ENCODE measurements at regions not wholly inside any gene's neighbourhood (a gene's known extent, or its start where the extent isn't known, plus 50 kb on each side); places are given as distances from the start of the nearest gene placed in this dataset.

- dilution Hi-C loops (cut with MboI; ENCODE audit: extremely low pct_ligation_motif_present, low sequenced_read_pairs), result no loop called here
- H3K4me1 ChIP-seq (ENCODE audit: control insufficient read depth, extremely low read depth, insufficient read depth, low read length), result no peaks in the 10 kb centered on the region
- H3K27ac ChIP-seq (ENCODE audit: control insufficient read depth, insufficient read depth, low read length), result no peak overlapping the region
- no peak overlapping the region for H3K4me2 ChIP-seq (ENCODE audit: control insufficient read depth, extremely low read depth, insufficient read depth, low read depth, low read length)
- H3K27me3 ChIP-seq (ENCODE audit: control insufficient read depth, extremely low read depth, insufficient read depth, low read length), result no peaks in the 10 kb centered on the region
- DNase-seq (ENCODE audit: low read depth, low spot score), result no peak
- no peaks in the 10 kb centered on the region for H4K20me1 ChIP-seq (ENCODE audit: control insufficient read depth, extremely low read depth, insufficient read depth, low read length)
- H3K79me2 ChIP-seq (ENCODE audit: control insufficient read depth, insufficient read depth, low read length), result no peaks in the 10 kb centered on the region
- no peak overlapping the region for H3K9ac ChIP-seq (ENCODE audit: control insufficient read depth, extremely low read depth, insufficient read depth, low read length)
- no peak overlapping the region for H3K4me3 ChIP-seq (ENCODE audit: control insufficient read depth in 2 of 3, extremely low read depth in 1 of 3, insufficient read depth in 2 of 3, low read depth in 1 of 3, low read length in 3 of 3)
- no peak for FAIRE-seq
- no peak for TF ChIP-seq EZH2 (IDR thresholded peaks at IDR 0.05; ENCODE audit: low read length)
- TF ChIP-seq, protein P1, sequence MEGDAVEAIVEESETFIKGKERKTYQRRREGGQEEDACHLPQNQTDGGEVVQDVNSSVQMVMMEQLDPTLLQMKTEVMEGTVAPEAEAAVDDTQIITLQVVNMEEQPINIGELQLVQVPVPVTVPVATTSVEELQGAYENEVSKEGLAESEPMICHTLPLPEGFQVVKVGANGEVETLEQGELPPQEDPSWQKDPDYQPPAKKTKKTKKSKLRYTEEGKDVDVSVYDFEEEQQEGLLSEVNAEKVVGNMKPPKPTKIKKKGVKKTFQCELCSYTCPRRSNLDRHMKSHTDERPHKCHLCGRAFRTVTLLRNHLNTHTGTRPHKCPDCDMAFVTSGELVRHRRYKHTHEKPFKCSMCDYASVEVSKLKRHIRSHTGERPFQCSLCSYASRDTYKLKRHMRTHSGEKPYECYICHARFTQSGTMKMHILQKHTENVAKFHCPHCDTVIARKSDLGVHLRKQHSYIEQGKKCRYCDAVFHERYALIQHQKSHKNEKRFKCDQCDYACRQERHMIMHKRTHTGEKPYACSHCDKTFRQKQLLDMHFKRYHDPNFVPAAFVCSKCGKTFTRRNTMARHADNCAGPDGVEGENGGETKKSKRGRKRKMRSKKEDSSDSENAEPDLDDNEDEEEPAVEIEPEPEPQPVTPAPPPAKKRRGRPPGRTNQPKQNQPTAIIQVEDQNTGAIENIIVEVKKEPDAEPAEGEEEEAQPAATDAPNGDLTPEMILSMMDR (optimal IDR thresholded peaks at IDR 0.05 in 1 of 3, IDR thresholded peaks at IDR 0.05 in 1 of 3, conservative IDR thresholded peaks at IDR 0.05 in 1 of 3; ENCODE audit: extremely low read depth in 1 of 3, insufficient read depth in 2 of 3, low read length in 3 of 3), result no peak
- H3K9me3 ChIP-seq (ENCODE audit: control insufficient read depth, low read depth, low read length), result no peaks in the 10 kb centered on the region
- H2AFZ ChIP-seq (ENCODE audit: control insufficient read depth, low read length), result no peak overlapping the region
- H3K9me1 ChIP-seq (ENCODE audit: control insufficient read depth, extremely low read depth, insufficient read depth, low read length), result no peaks in the 10 kb centered on the region
- no peaks in the 10 kb centered on the region for H3K36me3 ChIP-seq (ENCODE audit: control insufficient read depth in 2 of 2, extremely low read depth in 1 of 2, insufficient read depth in 2 of 2, low read length in 2 of 2)
Observed at GRCh38 chr9:27732494-27732893, 159.2 kb upstream of the C9orf72 start.

DNA sequence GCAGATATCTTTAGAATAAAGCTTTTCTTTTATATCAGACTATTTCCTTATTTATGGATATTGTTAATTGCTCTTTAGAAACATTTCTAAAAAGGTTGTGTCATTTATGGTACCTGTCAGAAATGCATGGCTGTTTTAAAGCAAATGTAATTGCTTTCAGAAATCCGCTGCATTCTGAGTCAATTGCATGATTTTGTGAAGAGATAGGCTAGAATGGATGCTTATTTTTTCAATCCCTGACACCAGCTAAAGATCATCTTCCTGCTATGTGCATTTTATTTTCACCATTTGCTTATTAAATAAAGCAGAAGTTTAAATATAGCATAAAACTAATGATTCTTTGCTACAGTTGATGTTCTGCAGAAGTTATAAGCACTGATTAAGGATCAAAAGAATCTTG lies 170.2 kb upstream of the C9orf72 start:
- TF ChIP-seq, protein P1 (optimal IDR thresholded peaks at IDR 0.05 in 1 of 3, IDR thresholded peaks at IDR 0.05 in 1 of 3, conservative IDR thresholded peaks at IDR 0.05 in 1 of 3; ENCODE audit: extremely low read depth in 1 of 3, insufficient read depth in 2 of 3, low read length in 3 of 3), result no peak
- TF ChIP-seq EZH2 (IDR thresholded peaks at IDR 0.05; ENCODE audit: low read length), result no peak
- DNase-seq (ENCODE audit: low read depth, low spot score), result no peak
- no peak overlapping the region for H2AFZ ChIP-seq (ENCODE audit: control insufficient read depth, low read length)
- H4K20me1 ChIP-seq (ENCODE audit: control insufficient read depth, extremely low read depth, insufficient read depth, low read length), result no peaks in the 10 kb centered on the region
- H3K4me2 ChIP-seq (ENCODE audit: control insufficient read depth, extremely low read depth, insufficient read depth, low read depth, low read length), result no peak overlapping the region
- H3K9ac ChIP-seq (ENCODE audit: control insufficient read depth, extremely low read depth, insufficient read depth, low read length), result no peak overlapping the region
- no peak overlapping the region for H3K27ac ChIP-seq (ENCODE audit: control insufficient read depth, insufficient read depth, low read length)
- dilution Hi-C loops (cut with MboI; ENCODE audit: extremely low pct_ligation_motif_present, low sequenced_read_pairs), result no loop called here
- no peaks in the 10 kb centered on the region for H3K9me1 ChIP-seq (ENCODE audit: control insufficient read depth, extremely low read depth, insufficient read depth, low read length)
- no peak for FAIRE-seq
- peaks cover 3% of the 10 kb centered on the region for H3K27me3 ChIP-seq (ENCODE audit: control insufficient read depth, extremely low read depth, insufficient read depth, low read length)
- no peaks in the 10 kb centered on the region for H3K36me3 ChIP-seq (ENCODE audit: control insufficient read depth in 2 of 2, extremely low read depth in 1 of 2, insufficient read depth in 2 of 2, low read length in 2 of 2)
- H3K4me1 ChIP-seq (ENCODE audit: control insufficient read depth, extremely low read depth, insufficient read depth, low read length), result no peaks in the 10 kb centered on the region
- no peaks in the 10 kb centered on the region for H3K9me3 ChIP-seq (ENCODE audit: control insufficient read depth, low read depth, low read length)
- no peaks in the 10 kb centered on the region for H3K79me2 ChIP-seq (ENCODE audit: control insufficient read depth, insufficient read depth, low read length)
- H3K4me3 ChIP-seq (ENCODE audit: control insufficient read depth in 2 of 3, extremely low read depth in 1 of 3, insufficient read depth in 2 of 3, low read depth in 1 of 3, low read length in 3 of 3), result no peak overlapping the region

All from keratinocyte (primary cell).